ENCODE measurements at regions not wholly inside any gene's neighbourhood (a gene's known extent, or its start where the extent isn't known, plus 50 kb on each side); places are given as distances from the start of the nearest gene placed in this dataset.

DNA sequence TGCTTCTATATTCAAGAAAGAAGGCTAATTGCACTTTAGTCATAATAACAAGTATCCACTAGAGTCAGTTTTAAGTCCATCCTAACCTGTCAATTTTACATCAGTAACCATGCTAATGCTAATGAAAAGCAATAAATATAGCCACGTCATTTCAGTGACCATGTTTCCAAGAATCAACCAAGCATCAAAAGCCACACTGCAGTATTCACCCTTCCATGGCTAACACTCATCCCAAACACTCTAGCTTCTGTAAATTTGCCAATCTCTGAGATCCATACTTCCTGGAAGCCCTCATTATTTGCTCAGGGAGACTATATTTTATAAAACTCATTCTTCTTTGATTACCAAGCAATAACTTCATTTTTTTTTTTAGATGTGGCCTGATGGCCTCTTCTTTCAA lies 712.0 kb downstream of the CETN3 start:
- no peak for DNase-seq
- no peak overlapping the region for H3K27ac ChIP-seq
- intact Hi-C loops (cut with DNase I; ENCODE audit: low total_unique reads): no loop called here
- no peaks in the 10 kb centered on the region for H3K27me3 ChIP-seq
- H3K4me3 ChIP-seq: no peak overlapping the region
- WGBS, 5 donors: 68 to 91% (median 74%) methylated on average over 1 of the region's 1 CpG
- H3K36me3 ChIP-seq: no peaks in the 10 kb centered on the region
- H3K9me3 ChIP-seq: no peaks in the 10 kb centered on the region
- no peaks in the 10 kb centered on the region for H3K4me1 ChIP-seq
- TF ChIP-seq POLR2A (IDR thresholded peaks at IDR 0.05) (no peak), EP300 (IDR thresholded peaks at IDR 0.05) (no peak), CTCF (IDR thresholded peaks at IDR 0.05) (no peak), POLR2AphosphoS5 (IDR thresholded peaks at IDR 0.05) (no peak)

DNA sequence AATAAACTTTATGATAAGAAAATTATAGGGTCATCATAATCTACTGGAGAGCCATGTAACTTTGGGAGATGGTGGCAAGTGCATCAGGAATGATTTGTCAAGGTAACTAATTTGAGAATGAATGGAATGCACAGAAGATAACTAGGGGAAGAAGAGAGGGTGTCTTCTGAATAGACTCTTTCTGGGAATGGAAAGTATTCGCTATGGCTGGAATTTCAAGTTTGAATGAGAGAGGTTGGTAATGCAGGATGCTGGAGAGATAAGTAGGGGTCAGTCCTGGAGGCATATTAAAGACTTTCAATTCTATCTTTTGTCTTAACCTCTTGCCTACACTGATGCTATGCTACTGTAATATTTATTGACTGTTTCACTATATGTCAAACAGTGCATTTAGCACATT lies 714.2 kb downstream of the CETN3 start:
- intact Hi-C loops (cut with DNase I; ENCODE audit: low total_unique reads): no loop called here
- no peaks in the 10 kb centered on the region for H3K4me1 ChIP-seq

GRCh38 chr5:89694026-89694550 lies 715.5 kb downstream of the CETN3 start:
- H3K36me3 ChIP-seq: no peaks in the 10 kb centered on the region
- no peak overlapping the region for H3K4me3 ChIP-seq
- no peak for DNase-seq
- H3K4me1 ChIP-seq: no peaks in the 10 kb centered on the region
- no peaks in the 10 kb centered on the region for H3K27me3 ChIP-seq
- WGBS, 5 donors: 70 to 78% (median 76%) methylated on average over 3 of the region's 3 CpGs
- H3K9me3 ChIP-seq: no peaks in the 10 kb centered on the region
- no peak for TF ChIP-seq EP300 (IDR thresholded peaks at IDR 0.05)
- TF ChIP-seq CTCF (IDR thresholded peaks at IDR 0.05): no peak
- TF ChIP-seq POLR2A (IDR thresholded peaks at IDR 0.05): no peak
- TF ChIP-seq POLR2AphosphoS5 (IDR thresholded peaks at IDR 0.05): no peak
- H3K27ac ChIP-seq: no peak overlapping the region
- intact Hi-C loops (cut with DNase I; ENCODE audit: low total_unique reads): no loop called here

More for the DNA sequence above, 714.2 kb downstream of the CETN3 start:
- Histone ChIP-seq H3K4me3 (no peak overlapping the region), H3K36me3 (no peaks in the 10 kb centered on the region), H3K27me3 (no peaks in the 10 kb centered on the region), H3K27ac (no peak overlapping the region), H3K9me3 (no peaks in the 10 kb centered on the region)
- WGBS, 5 donors: 70 to 88% (median 81%) methylated on average over 1 of the region's 1 CpG
- no peak for TF ChIP-seq CTCF (IDR thresholded peaks at IDR 0.05)
- no peak for TF ChIP-seq POLR2A (IDR thresholded peaks at IDR 0.05)
- no peak for TF ChIP-seq POLR2AphosphoS5 (IDR thresholded peaks at IDR 0.05)
- no peak for TF ChIP-seq EP300 (IDR thresholded peaks at IDR 0.05)
- DNase-seq: no peak

DNA sequence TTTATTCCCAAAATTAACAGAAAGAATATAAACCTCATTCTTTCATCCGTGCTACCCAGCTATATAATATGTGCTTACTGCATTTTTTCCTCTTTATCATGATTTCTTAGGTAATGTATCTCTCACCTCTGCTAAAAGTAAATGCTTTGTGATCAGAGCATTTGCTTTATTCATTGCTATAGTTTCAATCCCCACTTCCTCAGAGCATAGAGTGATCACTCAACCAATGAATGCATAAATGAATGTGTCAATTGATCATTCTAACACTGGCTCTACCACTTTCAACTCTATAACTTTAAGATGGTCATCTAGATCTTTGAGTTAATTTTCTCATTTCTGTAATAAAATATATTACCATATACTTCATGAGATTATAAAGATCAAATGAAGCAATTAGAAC lies 719.2 kb downstream of the CETN3 start:
- WGBS, 5 donors: 77 to 88% (median 84%) methylated on average over 1 of the region's 1 CpG
- Histone ChIP-seq H3K4me1 (no peaks in the 10 kb centered on the region), H3K4me3 (no peak overlapping the region), H3K27me3 (no peaks in the 10 kb centered on the region), H3K9me3 (no peaks in the 10 kb centered on the region), H3K27ac (no peak overlapping the region), H3K36me3 (no peaks in the 10 kb centered on the region)
- intact Hi-C loops (cut with DNase I; ENCODE audit: low total_unique reads): no loop called here
- TF ChIP-seq POLR2AphosphoS5 (IDR thresholded peaks at IDR 0.05): no peak
- no peak for TF ChIP-seq CTCF (IDR thresholded peaks at IDR 0.05)
- TF ChIP-seq EP300 (IDR thresholded peaks at IDR 0.05): no peak
- DNase-seq: no peak

All from stomach (tissue), 8 donors.